Breast epithelium (tissue), 3 donors: ENCODE measurements at regions not wholly inside any gene's neighbourhood (a gene's known extent, or its start where the extent isn't known, plus 50 kb on each side); places are given as distances from the start of the nearest gene placed in this dataset.

Source experiments
- CTCF ChIP-seq, 3 donors: fragments of 450-650 bp; IDR thresholded peaks; one replicate each; pipeline ENCODE4 v1.5.1; 2016 to 2017; ENCODE audit warnings: antibody characterized with exemption in 3 of 3, mild to moderate bottlenecking in 3 of 3, moderate library complexity in 3 of 3
- POLR2AphosphoS5 ChIP-seq, 3 donors: sonication (generic); formaldehyde crosslinking; IDR thresholded peaks; one replicate each; pipeline ENCODE4 v1.6.1; 2017; ENCODE audit warnings: antibody characterized with exemption in 3 of 3

GRCh38 chr22:19658057-19658966 lies 56.0 kb upstream of the SEPTIN5 start:
- TF ChIP-seq POLR2AphosphoS5 (IDR thresholded peaks at IDR 0.05) (no peak), CTCF (IDR thresholded peaks at IDR 0.05) (no peak)
